ENCODE measurements at regions not wholly inside any gene's neighbourhood (a gene's known extent, or its start where the extent isn't known, plus 50 kb on each side); places are given as distances from the start of the nearest gene placed in this dataset.

DNA sequence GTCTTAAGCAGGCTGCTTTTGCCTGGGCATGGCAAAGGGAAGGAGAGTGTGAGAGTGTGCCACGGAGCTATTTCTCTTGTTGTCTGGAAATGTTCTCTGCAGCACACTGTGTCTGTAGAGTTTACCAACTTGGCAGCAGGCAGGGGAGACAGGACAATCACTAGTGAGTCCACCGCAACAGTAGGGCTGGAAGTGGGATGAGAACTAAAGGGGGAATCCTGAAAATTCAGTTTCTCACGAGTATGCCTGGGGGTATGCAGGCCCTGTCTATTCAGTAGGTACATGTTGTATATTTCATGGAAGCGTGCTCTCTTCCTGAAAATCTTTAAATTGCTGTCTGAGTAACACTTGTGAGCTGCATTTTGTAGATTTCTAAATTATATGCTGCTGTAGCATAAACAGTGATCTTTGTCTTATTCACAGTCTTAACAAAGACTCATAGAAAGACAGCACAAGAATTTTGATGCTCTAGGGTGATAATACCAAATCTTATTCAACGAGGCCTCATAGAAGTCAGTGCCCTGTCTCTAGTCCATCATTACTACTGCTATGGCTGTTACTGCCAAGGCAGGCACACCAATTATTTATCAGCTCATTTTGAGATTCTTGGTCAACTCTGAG lies 200.4 kb upstream of the LEF1 start:
- Histone ChIP-seq H3K27ac (ENCODE audit: low read depth, low read length) (no peak overlapping the region), H3K4me2 (ENCODE audit: low read depth, low read length, poor library complexity, severe bottlenecking) (no peak overlapping the region), H3K27me3 (ENCODE audit: low read length) (no peaks in the 10 kb centered on the region), H2AFZ (ENCODE audit: low read depth, low read length, severe bottlenecking) (no peak overlapping the region), H3K9me2 (replicated peaks; ENCODE audit: insufficient read depth, low read length) (no peaks in the 10 kb centered on the region), H3F3A (ENCODE audit: insufficient read depth) (no peaks in the 10 kb centered on the region), H3K79me2 (ENCODE audit: insufficient read depth, low read length) (no peaks in the 10 kb centered on the region), H4K20me1 (ENCODE audit: low read depth, low read length) (no peaks in the 10 kb centered on the region), H3K9me3 (ENCODE audit: insufficient read depth, low read length) (no peaks in the 10 kb centered on the region), H3K9ac (ENCODE audit: low read length) (no peak overlapping the region), H3K4me3 (ENCODE audit: insufficient read depth, low read length, poor library complexity, severe bottlenecking) (no peak overlapping the region), H3K36me3 (ENCODE audit: low read length) (no peaks in the 10 kb centered on the region)
- no peak for TF ChIP-seq EZH2phosphoT487 (conservative IDR thresholded peaks at IDR 0.05; ENCODE audit: low read length)
- TF ChIP-seq, protein P1, sequence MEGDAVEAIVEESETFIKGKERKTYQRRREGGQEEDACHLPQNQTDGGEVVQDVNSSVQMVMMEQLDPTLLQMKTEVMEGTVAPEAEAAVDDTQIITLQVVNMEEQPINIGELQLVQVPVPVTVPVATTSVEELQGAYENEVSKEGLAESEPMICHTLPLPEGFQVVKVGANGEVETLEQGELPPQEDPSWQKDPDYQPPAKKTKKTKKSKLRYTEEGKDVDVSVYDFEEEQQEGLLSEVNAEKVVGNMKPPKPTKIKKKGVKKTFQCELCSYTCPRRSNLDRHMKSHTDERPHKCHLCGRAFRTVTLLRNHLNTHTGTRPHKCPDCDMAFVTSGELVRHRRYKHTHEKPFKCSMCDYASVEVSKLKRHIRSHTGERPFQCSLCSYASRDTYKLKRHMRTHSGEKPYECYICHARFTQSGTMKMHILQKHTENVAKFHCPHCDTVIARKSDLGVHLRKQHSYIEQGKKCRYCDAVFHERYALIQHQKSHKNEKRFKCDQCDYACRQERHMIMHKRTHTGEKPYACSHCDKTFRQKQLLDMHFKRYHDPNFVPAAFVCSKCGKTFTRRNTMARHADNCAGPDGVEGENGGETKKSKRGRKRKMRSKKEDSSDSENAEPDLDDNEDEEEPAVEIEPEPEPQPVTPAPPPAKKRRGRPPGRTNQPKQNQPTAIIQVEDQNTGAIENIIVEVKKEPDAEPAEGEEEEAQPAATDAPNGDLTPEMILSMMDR (IDR thresholded peaks at IDR 0.05; ENCODE audit: insufficient read depth, low read length, poor library complexity, severe bottlenecking): no peak

DNA sequence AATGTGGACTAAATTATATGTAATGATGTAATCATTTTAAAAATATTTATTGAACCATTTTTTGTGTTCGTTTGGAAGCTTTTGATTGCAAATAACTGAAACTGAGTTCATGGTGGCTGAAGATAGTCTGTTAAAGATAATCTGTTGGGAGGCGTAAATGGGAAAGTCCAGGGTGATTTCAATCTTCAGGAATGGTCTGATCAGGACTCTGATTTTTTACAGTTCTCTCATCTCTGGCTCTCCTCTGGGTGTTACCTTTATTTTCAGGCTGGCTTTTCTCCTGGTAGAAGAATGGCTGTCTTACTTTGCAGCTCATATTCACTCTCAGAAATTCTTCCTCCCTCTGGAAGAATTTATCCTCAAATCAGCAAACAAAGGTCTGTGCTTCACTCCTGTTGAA lies 199.0 kb upstream of the LEF1 start:
- Histone ChIP-seq H3F3A (ENCODE audit: insufficient read depth) (no peaks in the 10 kb centered on the region), H3K9me3 (ENCODE audit: insufficient read depth, low read length) (no peaks in the 10 kb centered on the region), H3K27ac (ENCODE audit: low read depth, low read length) (no peak overlapping the region), H3K4me3 (ENCODE audit: insufficient read depth, low read length, poor library complexity, severe bottlenecking) (no peak overlapping the region), H3K27me3 (ENCODE audit: low read length) (no peaks in the 10 kb centered on the region), H3K4me2 (ENCODE audit: low read depth, low read length, poor library complexity, severe bottlenecking) (no peak overlapping the region), H2AFZ (ENCODE audit: low read depth, low read length, severe bottlenecking) (no peak overlapping the region), H4K20me1 (ENCODE audit: low read depth, low read length) (no peaks in the 10 kb centered on the region), H3K36me3 (ENCODE audit: low read length) (no peaks in the 10 kb centered on the region), H3K79me2 (ENCODE audit: insufficient read depth, low read length) (no peaks in the 10 kb centered on the region), H3K9me2 (replicated peaks; ENCODE audit: insufficient read depth, low read length) (no peaks in the 10 kb centered on the region), H3K9ac (ENCODE audit: low read length) (no peak overlapping the region)
- no peak for TF ChIP-seq EZH2phosphoT487 (conservative IDR thresholded peaks at IDR 0.05; ENCODE audit: low read length)
- TF ChIP-seq, protein P1 (IDR thresholded peaks at IDR 0.05; ENCODE audit: insufficient read depth, low read length, poor library complexity, severe bottlenecking): no peak

DNA sequence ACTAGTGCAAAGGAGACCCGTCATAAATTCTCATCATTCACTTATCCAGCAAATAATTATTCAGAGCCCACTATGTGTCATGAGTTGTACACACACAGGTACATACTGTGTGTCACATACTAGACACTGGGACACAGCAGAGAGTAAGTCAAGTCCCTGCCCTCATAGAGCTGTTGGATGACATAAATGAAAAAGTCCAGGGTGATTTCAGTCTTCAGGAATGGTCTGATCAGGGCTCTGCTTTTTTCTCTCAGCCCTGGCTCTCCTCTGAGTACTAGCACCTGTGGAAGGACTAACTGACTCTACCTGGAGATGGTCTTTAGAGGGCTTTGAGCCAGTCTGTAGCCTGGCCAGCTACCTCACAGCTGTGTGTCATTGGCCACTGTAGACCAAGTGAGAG lies 198.0 kb upstream of the LEF1 start:
- H4K20me1 ChIP-seq (ENCODE audit: low read depth, low read length): no peaks in the 10 kb centered on the region
- H3F3A ChIP-seq (ENCODE audit: insufficient read depth): no peaks in the 10 kb centered on the region
- H3K9me3 ChIP-seq (ENCODE audit: insufficient read depth, low read length): no peaks in the 10 kb centered on the region
- H3K9me2 ChIP-seq (replicated peaks; ENCODE audit: insufficient read depth, low read length): no peaks in the 10 kb centered on the region
- no peak overlapping the region for H3K9ac ChIP-seq (ENCODE audit: low read length)
- no peaks in the 10 kb centered on the region for H3K27me3 ChIP-seq (ENCODE audit: low read length)
- no peak overlapping the region for H3K4me2 ChIP-seq (ENCODE audit: low read depth, low read length, poor library complexity, severe bottlenecking)
- no peaks in the 10 kb centered on the region for H3K79me2 ChIP-seq (ENCODE audit: insufficient read depth, low read length)
- H3K4me3 ChIP-seq (ENCODE audit: insufficient read depth, low read length, poor library complexity, severe bottlenecking): no peak overlapping the region
- TF ChIP-seq, protein P1 (IDR thresholded peaks at IDR 0.05; ENCODE audit: insufficient read depth, low read length, poor library complexity, severe bottlenecking): no peak
- no peak for TF ChIP-seq EZH2phosphoT487 (conservative IDR thresholded peaks at IDR 0.05; ENCODE audit: low read length)
- H3K27ac ChIP-seq (ENCODE audit: low read depth, low read length): no peak overlapping the region
- no peak overlapping the region for H2AFZ ChIP-seq (ENCODE audit: low read depth, low read length, severe bottlenecking)
- no peaks in the 10 kb centered on the region for H3K36me3 ChIP-seq (ENCODE audit: low read length)

Measured in SU-DHL-6 (cell line).